ENCODE measurements at regions not wholly inside any gene's neighbourhood (a gene's known extent, or its start where the extent isn't known, plus 50 kb on each side); places are given as distances from the start of the nearest gene placed in this dataset.

DNA sequence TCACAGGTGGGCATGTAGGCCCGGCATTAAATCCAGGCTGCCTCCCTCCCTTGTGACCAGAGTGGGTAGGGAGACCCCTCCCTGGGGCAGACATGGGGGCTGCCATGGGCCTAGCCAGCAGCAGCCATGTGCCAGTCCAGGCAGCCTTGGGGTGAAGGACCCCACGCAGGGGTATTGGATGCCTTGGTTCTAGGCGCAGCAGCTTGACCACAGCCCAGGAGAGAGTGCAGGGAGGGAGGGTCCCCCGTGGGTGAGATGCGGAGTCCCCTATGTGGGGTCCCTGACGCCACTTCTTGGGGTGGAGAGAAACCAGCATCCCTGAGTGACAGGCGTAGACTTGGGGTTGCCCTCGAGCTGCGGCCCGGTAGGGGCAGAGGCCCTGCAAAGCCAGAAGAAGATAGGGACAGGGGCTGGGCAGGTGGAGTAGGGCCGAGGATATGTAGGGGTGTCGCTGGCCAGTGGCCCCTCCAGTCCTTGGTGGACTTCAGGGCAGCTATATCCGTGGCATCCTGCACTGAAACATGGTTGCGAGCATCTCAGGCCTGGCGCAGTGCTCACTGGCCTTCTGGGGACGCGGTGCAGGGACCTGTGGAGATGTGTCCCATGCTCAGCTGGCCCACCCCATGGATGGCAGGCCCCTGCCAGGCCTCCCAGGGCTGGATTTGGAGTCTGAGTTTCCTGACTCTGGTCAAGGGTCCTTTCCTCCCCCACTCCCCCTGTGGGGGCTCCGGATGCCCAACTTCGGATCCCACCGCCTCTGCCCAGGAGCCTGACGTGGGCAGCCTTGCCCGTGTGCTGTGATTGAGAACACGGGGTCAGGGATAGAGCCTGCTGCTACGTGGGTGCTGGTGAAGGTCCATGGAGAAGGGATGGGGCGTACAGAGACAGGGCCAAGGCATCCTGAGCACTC lies 1179.8 kb downstream of the BRD1 start:
- DNase-seq (ENCODE audit: low spot score) (no peak), ATAC-seq (ENCODE audit: low FRiP score) (no peak)
- TF ChIP-seq, protein P1, sequence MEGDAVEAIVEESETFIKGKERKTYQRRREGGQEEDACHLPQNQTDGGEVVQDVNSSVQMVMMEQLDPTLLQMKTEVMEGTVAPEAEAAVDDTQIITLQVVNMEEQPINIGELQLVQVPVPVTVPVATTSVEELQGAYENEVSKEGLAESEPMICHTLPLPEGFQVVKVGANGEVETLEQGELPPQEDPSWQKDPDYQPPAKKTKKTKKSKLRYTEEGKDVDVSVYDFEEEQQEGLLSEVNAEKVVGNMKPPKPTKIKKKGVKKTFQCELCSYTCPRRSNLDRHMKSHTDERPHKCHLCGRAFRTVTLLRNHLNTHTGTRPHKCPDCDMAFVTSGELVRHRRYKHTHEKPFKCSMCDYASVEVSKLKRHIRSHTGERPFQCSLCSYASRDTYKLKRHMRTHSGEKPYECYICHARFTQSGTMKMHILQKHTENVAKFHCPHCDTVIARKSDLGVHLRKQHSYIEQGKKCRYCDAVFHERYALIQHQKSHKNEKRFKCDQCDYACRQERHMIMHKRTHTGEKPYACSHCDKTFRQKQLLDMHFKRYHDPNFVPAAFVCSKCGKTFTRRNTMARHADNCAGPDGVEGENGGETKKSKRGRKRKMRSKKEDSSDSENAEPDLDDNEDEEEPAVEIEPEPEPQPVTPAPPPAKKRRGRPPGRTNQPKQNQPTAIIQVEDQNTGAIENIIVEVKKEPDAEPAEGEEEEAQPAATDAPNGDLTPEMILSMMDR (IDR thresholded peaks at IDR 0.05): no peak

DNA sequence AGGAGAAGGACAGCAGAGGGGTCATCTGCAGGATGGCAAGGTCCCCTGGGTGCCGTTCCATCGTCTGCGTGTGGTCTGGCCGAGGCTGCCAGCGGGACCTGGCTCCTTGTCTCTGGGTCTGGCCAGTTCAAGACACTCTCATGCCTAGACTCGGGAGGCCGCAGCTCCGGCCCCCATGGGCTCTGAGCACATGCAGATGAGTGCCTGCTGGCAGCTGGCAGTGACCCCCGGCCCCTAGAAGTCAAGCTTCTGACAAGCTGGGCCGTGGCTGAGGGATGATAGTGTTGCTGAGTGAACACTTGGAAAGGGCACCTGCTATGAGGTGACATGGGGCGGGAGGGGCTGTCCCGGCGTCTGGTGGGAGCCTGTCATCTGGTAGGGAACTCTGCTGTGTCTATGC lies 1180.6 kb downstream of the BRD1 start:
- no peak for DNase-seq (ENCODE audit: low spot score)

DNA sequence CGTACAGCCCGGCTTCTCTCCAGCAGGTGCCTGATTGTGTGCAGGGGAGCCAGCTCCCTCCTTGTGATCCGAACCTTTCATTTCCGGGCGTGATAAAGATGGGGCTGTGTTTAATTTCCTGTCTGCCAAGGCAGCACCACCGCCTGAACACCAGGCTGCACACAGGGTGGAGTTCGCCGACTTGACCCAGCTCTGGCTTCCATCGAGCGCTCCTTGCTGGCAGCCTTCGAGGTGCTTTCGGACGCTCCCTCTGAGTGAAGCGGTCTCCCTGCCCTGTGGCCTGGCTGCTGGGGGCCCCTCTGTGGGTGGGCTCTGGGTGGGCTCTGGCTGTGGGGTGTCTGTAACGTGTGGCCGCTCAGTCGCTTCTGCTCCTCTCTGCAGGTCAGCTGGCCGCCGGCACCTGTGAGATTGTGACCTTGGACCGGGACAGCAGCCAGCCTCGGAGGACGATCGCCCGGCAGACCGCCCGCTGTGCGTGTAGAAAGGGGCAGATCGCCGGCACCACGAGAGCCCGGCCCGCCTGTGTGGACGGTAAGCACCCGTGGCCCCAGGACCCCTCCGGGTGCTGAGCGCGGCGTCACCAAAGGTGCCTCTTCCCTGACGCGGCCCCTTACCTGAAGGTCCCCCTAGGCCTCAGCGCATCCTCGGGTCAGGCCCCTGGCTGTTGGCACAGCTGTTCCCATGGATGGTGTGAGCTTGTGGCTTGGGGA lies 1181.3 kb downstream of the BRD1 start:
- TF ChIP-seq, protein P1 (IDR thresholded peaks at IDR 0.05): no peak
- no peak for ATAC-seq (ENCODE audit: low FRiP score)

More for the DNA sequence above, 1180.6 kb downstream of the BRD1 start:
- no peak for ATAC-seq (ENCODE audit: low FRiP score)
- TF ChIP-seq, protein P1 (IDR thresholded peaks at IDR 0.05): no peak

DNA sequence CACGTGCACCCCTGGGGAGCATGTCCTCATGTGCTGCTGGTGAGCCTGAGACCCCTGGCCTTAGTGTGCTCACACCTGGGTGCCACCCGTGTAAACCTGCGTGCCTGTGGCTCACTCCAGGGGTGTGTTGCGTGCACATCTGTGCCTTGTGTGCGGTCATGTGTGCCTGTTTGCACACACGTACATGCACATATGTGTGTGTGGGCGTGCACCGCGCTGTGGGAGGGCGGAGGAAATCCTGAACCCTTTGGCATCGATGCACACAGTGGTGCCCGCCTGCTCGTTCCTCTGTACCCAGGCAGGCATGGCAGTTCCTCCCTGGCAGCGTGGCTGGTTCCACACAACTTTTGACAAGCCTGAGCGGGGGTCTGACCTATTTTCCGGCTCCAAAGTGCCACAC lies 1181.9 kb downstream of the BRD1 start:
- TF ChIP-seq, protein P1 (IDR thresholded peaks at IDR 0.05): no peak
- ATAC-seq (ENCODE audit: low FRiP score): no peak
- no peak for DNase-seq (ENCODE audit: low spot score)

More for the DNA sequence above, 1181.3 kb downstream of the BRD1 start:
- no peak for DNase-seq (ENCODE audit: low spot score)

DNA sequence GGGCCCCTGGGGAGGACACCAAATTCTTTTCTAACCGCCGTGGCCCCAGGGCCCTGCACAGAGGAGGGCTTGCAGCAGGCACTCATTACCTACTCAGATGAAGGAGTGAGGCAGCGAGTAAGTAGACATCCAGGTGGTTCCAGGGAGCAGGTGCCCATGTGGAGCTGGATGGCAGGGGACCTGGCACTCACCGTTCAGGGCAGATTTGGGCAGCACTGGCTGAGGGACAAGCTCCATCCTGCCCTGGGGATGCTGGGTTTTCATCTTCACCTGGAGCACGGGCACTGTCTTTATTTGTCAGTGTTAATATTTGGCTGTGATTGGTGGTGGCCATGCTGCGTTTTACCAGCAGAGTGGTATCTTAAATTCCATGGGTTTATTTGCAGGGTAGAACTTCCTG lies 1182.7 kb downstream of the BRD1 start:
- DNase-seq (ENCODE audit: low spot score) (no peak), ATAC-seq (ENCODE audit: low FRiP score) (no peak)
- TF ChIP-seq, protein P1 (IDR thresholded peaks at IDR 0.05): no peak

DNA sequence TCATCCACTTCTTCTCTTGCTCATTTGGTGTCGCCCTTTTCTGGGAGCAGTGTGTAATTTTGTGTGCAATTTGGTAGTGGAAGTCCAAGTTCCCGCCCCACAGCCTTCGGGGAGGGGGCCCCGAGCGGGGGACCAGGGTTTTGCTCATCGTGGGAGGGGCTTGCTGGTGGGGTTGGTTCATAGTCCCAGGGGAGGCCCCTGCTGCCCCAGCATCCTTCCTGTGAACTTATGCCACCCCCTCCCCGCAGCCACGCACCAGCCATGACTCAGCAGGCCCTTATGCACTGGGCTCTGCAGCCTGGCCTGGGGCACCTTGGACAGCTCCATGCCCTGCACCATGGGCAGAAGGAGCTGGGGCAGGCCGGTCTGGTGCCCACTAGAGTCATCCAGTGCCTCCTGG lies 1183.6 kb downstream of the BRD1 start:
- TF ChIP-seq, protein P1 (IDR thresholded peaks at IDR 0.05): no peak
- ATAC-seq (ENCODE audit: low FRiP score) (no peak), DNase-seq (ENCODE audit: low spot score) (no peak)

All from omental fat pad (tissue), 3 donors.